ENCODE measurements at regions not wholly inside any gene's neighbourhood (a gene's known extent, or its start where the extent isn't known, plus 50 kb on each side); places are given as distances from the start of the nearest gene placed in this dataset.

- TF ChIP-seq POLR2A (IDR thresholded peaks at IDR 0.05; ENCODE audit: low read depth, low read length) (no peak), TAF1 (IDR thresholded peaks at IDR 0.05; ENCODE audit: low read depth, low read length) (no peak), POLR2AphosphoS5 (IDR thresholded peaks at IDR 0.05; ENCODE audit: low read depth, low read length) (no peak), SPI1 (IDR thresholded peaks at IDR 0.05; ENCODE audit: low read depth, low read length) (no peak), POU2F2 (IDR thresholded peaks at IDR 0.05; ENCODE audit: low read depth, low read length) (no peak), PAX5 (IDR thresholded peaks at IDR 0.05; ENCODE audit: insufficient read depth, low read length, severe bottlenecking) (no peak)
Observed at GRCh38 chr17:13967416-13967815, 101.9 kb upstream of the COX10 start.
